GM12878 (cell line): ENCODE measurements at regions not wholly inside any gene's neighbourhood (a gene's known extent, or its start where the extent isn't known, plus 50 kb on each side); places are given as distances from the start of the nearest gene placed in this dataset.

Source experiments
- CUX1 ChIP-seq: IDR thresholded peaks from 2 replicates; pipeline ENCODE4 v1.6.1; 2012; ENCODE audit warnings: improper control_type of control experiment, low read depth, low read length; ENCODE audit not compliant: insufficient replicate concordance
- MEF2B ChIP-seq: fragments of 450-650 bp; IDR thresholded peaks from 2 replicates; pipeline ENCODE4 v1.6.1; 2018; ENCODE audit warnings: mild to moderate bottlenecking, moderate library complexity; ENCODE audit not compliant: partially characterized antibody, poor library complexity, severe bottlenecking
- POU2F2 ChIP-seq: IDR thresholded peaks from 3 replicates; pipeline ENCODE4 v1.6.1; 2011; ENCODE audit warnings: low read depth, mild to moderate bottlenecking, low read length, borderline replicate concordance
- RB1 ChIP-seq: fragments of 450-650 bp; formaldehyde crosslinking; IDR thresholded peaks from 2 replicates; pipeline ENCODE4 v1.6.1; 2017; ENCODE audit warnings: mild to moderate bottlenecking, borderline replicate concordance
- SREBF2 ChIP-seq: IDR thresholded peaks from 2 replicates; pipeline ENCODE4 v1.6.1; 2012; ENCODE audit warnings: mild to moderate bottlenecking, low read length
- YY1 ChIP-seq: IDR thresholded peaks from 2 replicates; pipeline ENCODE4 v1.6.1; 2011; ENCODE audit warnings: low read depth, mild to moderate bottlenecking, low read length
- ZNF274 ChIP-seq: IDR thresholded peaks from one replicate; pipeline ENCODE4 v1.8.0; 2011; ENCODE audit not compliant: insufficient read length, insufficient read depth
- ZNF622 ChIP-seq: fragments of 450-650 bp; IDR thresholded peaks from 2 replicates; pipeline ENCODE4 v1.6.1; 2017; ENCODE audit warnings: mild to moderate bottlenecking, inconsistent platforms
- TF ChIP-seq, protein P1 (sequence below): fragments of 450-650 bp; conservative IDR thresholded peaks from 2 replicates; pipeline ENCODE4 v1.6.1; 2017; ENCODE audit warnings: mild to moderate bottlenecking, moderate library complexity

DNA sequence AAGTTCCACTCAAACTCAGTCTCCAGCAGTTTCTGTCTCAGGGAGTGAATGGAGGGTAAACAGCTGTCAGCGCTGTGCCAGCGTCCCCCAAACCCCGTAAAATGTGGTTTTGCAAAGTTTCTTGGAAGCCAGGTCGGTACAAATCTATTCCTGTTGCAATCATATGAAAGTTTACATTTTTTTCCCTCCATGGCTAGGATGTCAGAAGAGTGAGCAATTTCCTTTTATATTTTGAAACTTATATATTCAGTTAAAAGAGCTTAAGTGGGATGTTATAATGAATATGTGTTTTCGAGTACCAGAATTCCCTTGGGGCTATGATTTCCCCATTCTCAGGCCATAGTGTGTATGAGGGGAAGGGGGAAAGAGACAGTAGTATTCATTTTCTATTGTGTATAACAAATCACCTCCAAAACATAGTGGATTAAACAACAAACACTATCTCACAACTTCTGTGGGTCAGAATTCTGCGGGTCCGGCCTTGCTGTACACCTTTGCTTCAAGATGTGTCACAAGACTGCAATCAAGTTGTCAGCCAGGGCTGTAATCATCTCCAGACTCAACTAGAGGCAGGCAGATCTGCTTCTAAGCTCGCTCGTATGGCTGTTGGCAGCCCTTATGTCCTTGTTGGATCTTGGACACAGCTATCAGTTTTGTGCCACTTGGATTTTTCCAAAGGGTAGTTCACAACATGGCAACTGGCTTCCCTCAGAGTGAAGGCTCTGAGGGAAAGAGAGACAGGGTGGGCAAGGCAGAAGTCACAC, 107.4 kb downstream of the SNX18 start (continued):
- no peak for TF ChIP-seq CUX1
- TF ChIP-seq RB1, result no peak
- no peak for TF ChIP-seq ZNF274
- TF ChIP-seq POU2F2, result no peak
- TF ChIP-seq MEF2B, result no peak
- no peak for TF ChIP-seq ZNF622
- no peak for TF ChIP-seq YY1
- TF ChIP-seq, protein P1, sequence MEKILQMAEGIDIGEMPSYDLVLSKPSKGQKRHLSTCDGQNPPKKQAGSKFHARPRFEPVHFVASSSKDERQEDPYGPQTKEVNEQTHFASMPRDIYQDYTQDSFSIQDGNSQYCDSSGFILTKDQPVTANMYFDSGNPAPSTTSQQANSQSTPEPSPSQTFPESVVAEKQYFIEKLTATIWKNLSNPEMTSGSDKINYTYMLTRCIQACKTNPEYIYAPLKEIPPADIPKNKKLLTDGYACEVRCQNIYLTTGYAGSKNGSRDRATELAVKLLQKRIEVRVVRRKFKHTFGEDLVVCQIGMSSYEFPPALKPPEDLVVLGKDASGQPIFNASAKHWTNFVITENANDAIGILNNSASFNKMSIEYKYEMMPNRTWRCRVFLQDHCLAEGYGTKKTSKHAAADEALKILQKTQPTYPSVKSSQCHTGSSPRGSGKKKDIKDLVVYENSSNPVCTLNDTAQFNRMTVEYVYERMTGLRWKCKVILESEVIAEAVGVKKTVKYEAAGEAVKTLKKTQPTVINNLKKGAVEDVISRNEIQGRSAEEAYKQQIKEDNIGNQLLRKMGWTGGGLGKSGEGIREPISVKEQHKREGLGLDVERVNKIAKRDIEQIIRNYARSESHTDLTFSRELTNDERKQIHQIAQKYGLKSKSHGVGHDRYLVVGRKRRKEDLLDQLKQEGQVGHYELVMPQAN, result no peak
- no peak for TF ChIP-seq SREBF2
